GM19438 (cell line): ENCODE measurements at regions not wholly inside any gene's neighbourhood (a gene's known extent, or its start where the extent isn't known, plus 50 kb on each side); places are given as distances from the start of the nearest gene placed in this dataset.

Experiments used
- ATAC-seq: cut with Tn5 transposase; IDR thresholded peaks from one replicate; pipeline ENCODE4 v1.9.1; 2021; ENCODE audit warnings: low read depth; ENCODE audit not compliant: unreplicated experiment

- no peak for ATAC-seq
Measured at GRCh38 chr3:107285197-107285596, 92.0 kb upstream of the CCDC54 start.

GRCh38 chr3:107289354-107289753 lies 87.9 kb upstream of the CCDC54 start:
- no peak for ATAC-seq

DNA sequence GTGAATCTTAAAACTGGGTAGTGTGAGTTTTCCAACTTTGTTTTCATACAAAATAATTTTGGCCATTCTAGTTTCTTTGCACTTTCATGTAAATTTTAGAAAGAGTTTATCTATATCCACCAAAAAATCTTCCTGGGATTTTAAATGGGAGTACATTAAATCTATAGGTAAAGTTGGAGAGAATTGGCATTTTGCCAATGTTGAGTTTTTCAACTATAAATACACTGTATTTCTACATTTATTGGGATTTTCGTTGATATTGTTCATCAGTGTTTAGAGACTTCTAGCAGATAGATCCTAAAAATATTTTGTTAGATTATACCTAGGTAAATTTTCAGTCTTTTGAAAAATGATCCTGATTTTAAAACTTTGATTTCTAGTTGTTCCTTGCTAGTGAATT lies 83.1 kb upstream of the CCDC54 start:
- ATAC-seq: no peak

- ATAC-seq: no peak
Measured at GRCh38 chr3:107297597-107297996, 79.6 kb upstream of the CCDC54 start.

DNA sequence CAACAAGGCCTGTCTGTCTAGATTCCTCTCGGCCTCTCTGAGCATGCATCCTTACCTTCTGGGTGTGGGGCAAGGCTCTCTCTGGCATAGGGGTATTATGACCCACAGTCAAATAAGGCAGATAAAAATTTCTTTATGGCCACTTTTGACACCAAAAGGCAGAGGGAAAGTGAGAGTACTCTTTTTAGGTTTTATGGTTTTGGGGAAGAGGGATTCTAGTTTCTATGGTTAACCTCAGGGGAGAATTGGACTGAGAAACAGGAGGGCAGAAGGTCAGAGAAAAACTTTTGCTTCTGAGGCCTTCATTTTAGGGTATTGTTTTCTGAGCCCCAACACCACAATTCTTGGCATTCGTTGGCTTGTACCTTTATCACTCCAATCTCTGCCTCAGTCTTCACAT lies 70.0 kb upstream of the CCDC54 start:
- ATAC-seq: no peak

- ATAC-seq: no peak
Measured at GRCh38 chr3:107308716-107309115, 68.5 kb upstream of the CCDC54 start.

DNA sequence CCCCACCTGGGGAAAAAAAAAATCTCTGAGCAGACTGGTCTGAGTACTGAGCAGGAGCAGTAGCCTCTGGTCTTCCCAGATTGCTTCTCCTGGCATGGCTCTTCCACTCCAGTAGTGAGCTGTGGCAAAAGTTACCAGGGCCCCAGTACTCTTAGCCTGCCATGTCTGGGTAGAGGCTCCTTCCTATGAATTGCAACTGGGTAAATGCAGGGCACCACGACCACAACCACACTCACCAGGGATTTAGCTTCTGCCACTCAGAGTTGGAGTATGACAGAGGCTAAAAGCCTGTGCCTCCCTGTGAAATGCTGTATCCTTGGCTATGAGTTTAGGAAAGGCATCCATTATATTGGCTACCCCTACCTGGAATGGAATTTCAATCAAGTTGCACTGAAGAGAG lies 67.9 kb upstream of the CCDC54 start:
- no peak for ATAC-seq

DNA sequence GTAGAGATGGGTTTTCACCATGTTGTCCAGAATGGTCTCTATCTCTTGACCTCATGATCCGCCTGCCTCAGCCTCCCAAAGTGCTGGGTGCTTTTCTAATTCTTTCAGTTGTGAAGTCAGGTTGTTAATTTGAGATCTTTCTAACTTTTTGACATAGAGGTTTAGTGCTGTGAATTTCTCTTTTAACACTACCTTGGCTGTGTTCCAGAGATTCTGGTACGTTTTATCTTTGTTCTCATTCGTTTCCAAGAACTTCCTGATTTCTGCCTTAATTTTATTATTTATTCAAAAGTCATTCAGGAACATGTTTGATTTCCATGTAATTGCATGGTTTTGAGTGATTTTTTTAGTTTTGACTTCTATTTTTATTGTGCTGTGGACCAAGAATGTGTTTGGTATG lies 63.5 kb upstream of the CCDC54 start:
- no peak for ATAC-seq

GRCh38 chr3:107315141-107315540 lies 62.1 kb upstream of the CCDC54 start:
- ATAC-seq: no peak

GRCh38 chr3:107323723-107324122 lies 53.5 kb upstream of the CCDC54 start:
- ATAC-seq: no peak

GRCh38 chr3:107325446-107325845 lies 51.8 kb upstream of the CCDC54 start:
- ATAC-seq: no peak
